ENCODE measurements at regions not wholly inside any gene's neighbourhood (a gene's known extent, or its start where the extent isn't known, plus 50 kb on each side); places are given as distances from the start of the nearest gene placed in this dataset.

DNA sequence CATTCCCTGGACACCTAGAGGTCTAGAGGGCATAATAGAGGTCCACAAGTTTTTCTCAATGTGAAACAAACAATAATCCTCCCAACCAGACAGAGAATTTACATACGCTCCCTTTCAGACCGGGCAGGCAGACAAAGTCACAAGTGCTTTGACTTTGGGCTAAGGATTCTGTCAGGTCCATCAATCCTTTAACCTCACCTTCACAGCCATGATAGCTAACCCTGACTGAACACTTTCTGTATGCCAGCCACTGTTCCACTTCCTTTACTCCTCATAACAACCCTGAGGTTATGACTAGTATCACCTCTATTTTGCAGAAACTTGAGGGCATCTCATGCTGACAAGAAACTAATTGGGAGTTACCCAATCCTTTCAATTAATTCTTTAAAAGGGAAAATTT is 118.8 kb upstream of the AFF2 start:
- Mint-ChIP-seq H3K4me3 (no peak overlapping the region), H3K27me3 (ENCODE audit: low read depth, poor library complexity) (no peaks in the 10 kb centered on the region), H3K36me3 (ENCODE audit: low read depth) (no peaks in the 10 kb centered on the region), H3K27ac (no peak overlapping the region), H3K9me3 (peaks cover 38% of the 10 kb centered on the region), H3K4me1 (peaks cover 16% of the 10 kb centered on the region)
- TF ChIP-seq, protein P1, sequence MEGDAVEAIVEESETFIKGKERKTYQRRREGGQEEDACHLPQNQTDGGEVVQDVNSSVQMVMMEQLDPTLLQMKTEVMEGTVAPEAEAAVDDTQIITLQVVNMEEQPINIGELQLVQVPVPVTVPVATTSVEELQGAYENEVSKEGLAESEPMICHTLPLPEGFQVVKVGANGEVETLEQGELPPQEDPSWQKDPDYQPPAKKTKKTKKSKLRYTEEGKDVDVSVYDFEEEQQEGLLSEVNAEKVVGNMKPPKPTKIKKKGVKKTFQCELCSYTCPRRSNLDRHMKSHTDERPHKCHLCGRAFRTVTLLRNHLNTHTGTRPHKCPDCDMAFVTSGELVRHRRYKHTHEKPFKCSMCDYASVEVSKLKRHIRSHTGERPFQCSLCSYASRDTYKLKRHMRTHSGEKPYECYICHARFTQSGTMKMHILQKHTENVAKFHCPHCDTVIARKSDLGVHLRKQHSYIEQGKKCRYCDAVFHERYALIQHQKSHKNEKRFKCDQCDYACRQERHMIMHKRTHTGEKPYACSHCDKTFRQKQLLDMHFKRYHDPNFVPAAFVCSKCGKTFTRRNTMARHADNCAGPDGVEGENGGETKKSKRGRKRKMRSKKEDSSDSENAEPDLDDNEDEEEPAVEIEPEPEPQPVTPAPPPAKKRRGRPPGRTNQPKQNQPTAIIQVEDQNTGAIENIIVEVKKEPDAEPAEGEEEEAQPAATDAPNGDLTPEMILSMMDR (IDR thresholded peaks at IDR 0.05), result no peak
- no peak for DNase-seq

DNA sequence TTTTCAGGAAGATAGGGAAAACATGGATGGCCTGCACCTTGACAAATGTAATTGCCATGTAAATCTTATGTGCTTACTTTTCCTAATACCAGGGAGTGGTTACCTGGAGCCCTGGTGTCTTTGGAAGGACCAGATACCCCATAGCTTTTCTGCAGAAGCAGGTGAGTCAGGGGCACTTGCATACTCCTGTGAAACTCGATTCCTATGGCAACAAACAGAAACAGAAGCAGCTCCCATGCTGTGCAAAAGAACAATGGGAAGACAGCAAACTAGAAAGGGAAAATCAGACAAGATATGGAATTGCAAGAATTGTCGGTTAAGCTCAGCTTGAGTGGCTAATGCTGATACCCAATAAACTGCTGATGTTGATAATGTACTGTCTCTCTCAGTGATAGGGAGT is 117.4 kb upstream of the AFF2 start:
- TF ChIP-seq, protein P1 (IDR thresholded peaks at IDR 0.05), result no peak
- Mint-ChIP-seq H3K4me1 (peaks cover 16% of the 10 kb centered on the region), H3K36me3 (ENCODE audit: low read depth) (no peaks in the 10 kb centered on the region)

DNA sequence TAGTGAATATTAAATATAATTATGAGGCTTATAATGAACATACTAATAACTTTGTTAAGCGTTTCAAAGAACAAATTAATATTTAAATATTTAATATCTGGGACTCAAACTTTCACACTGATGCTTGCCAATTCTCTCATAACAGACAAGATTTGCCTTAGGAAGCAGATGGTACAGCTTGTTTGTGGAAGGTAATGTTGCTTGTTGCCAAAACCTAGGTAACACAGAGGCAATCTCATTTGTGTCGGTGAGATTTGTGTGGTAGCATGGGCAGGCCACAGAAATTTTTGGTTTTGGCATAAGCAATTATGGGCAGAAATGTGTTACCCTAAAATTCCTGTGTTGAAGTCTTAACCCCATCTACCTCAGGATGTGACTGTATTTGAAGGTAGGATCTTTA is 114.9 kb upstream of the AFF2 start:
- peaks cover 3% of the 10 kb centered on the region for H3K27me3 Mint-ChIP-seq (ENCODE audit: low read depth, poor library complexity)
- H3K27ac Mint-ChIP-seq, result no peak overlapping the region

More for the DNA sequence above, 117.4 kb upstream of the AFF2 start:
- Mint-ChIP-seq H3K9me3 (peaks cover 45% of the 10 kb centered on the region), H3K4me3 (no peak overlapping the region), H3K27me3 (ENCODE audit: low read depth, poor library complexity) (peaks cover 3% of the 10 kb centered on the region), H3K27ac (no peak overlapping the region)
- DNase-seq, result no peak

DNA sequence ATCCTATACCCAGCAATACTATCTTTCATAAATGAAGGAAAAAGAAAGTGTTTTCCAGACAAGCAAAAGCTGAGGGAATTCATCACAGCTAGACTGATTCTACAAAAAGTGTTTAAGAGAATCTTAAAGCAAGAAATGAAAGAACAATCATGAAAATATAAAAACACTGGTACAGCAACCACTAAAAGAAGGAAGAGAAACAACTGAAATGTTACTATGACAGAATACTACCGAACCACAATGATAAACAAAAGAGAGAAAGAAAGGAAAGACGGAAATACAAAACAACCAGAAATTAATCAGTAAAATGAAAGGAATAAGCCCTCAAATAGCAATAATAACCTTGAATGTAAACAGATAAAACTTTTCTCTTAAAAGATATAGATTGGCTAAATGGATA is 110.8 kb upstream of the AFF2 start:
- H3K4me3 Mint-ChIP-seq, result no peak overlapping the region
- TF ChIP-seq, protein P1 (IDR thresholded peaks at IDR 0.05), result no peak
- no peak overlapping the region for H3K27ac Mint-ChIP-seq
- no peak for DNase-seq
- peaks cover 49% of the 10 kb centered on the region for H3K9me3 Mint-ChIP-seq
- peaks cover 3% of the 10 kb centered on the region for H3K27me3 Mint-ChIP-seq (ENCODE audit: low read depth, poor library complexity)
- no peaks in the 10 kb centered on the region for H3K36me3 Mint-ChIP-seq (ENCODE audit: low read depth)
- no peaks in the 10 kb centered on the region for H3K4me1 Mint-ChIP-seq

More for the DNA sequence above, 114.9 kb upstream of the AFF2 start:
- peaks cover 45% of the 10 kb centered on the region for H3K9me3 Mint-ChIP-seq
- peaks cover 16% of the 10 kb centered on the region for H3K4me1 Mint-ChIP-seq
- DNase-seq, result no peak
- H3K4me3 Mint-ChIP-seq, result no peak overlapping the region
- H3K36me3 Mint-ChIP-seq (ENCODE audit: low read depth), result no peaks in the 10 kb centered on the region
- TF ChIP-seq, protein P1 (IDR thresholded peaks at IDR 0.05), result no peak

DNA sequence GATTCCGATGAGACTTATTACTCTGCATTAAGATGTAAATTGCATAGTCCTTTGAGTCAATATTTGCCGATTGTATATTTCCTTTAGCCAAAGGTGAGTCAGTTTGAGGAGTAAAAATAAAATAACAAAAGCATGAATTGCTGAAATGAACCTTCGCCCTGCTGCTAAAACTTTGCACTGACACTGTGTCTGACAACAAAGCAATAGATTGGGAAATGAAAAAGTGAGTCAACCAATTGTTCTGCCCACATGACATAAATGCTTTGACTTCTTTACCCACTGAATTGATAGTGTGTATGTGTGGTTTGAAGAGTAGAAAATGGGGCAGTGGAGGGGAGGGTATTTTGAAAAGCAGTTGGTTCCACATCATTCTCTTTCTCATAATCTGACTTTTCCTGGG is 88.4 kb upstream of the AFF2 start:
- peaks cover 15% of the 10 kb centered on the region for H3K9me3 Mint-ChIP-seq
- H3K36me3 Mint-ChIP-seq (ENCODE audit: low read depth), result no peaks in the 10 kb centered on the region
- H3K4me1 Mint-ChIP-seq, result no peaks in the 10 kb centered on the region
- no peak for DNase-seq
- H3K27ac Mint-ChIP-seq, result no peak overlapping the region
- H3K27me3 Mint-ChIP-seq (ENCODE audit: low read depth, poor library complexity), result no peaks in the 10 kb centered on the region
- TF ChIP-seq, protein P1 (IDR thresholded peaks at IDR 0.05), result no peak
- no peak overlapping the region for H3K4me3 Mint-ChIP-seq

DNA sequence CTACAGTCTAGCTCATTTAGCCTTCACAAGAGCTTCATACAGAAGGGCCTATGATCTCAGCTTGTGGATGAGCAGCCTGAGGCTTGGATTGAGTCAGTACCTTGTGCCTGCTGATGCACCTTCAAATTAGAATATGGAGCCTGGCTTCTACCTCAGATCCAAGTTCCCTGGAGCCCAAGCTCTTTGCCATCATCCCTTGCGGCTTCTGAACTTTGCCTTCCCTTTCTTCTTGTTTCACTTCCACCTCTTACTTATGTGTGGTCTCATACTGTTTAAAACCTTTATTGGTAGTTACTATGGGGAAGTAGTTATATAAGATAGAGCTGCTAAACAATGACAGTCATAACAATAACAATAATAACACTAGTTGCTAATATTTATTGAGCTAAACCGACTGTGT is 84.3 kb upstream of the AFF2 start:
- H3K9me3 Mint-ChIP-seq, result peaks cover 17% of the 10 kb centered on the region
- no peaks in the 10 kb centered on the region for H3K36me3 Mint-ChIP-seq (ENCODE audit: low read depth)
- no peak overlapping the region for H3K4me3 Mint-ChIP-seq
- no peaks in the 10 kb centered on the region for H3K27me3 Mint-ChIP-seq (ENCODE audit: low read depth, poor library complexity)
- no peak overlapping the region for H3K27ac Mint-ChIP-seq
- TF ChIP-seq, protein P1 (IDR thresholded peaks at IDR 0.05), result no peak
- H3K4me1 Mint-ChIP-seq, result no peaks in the 10 kb centered on the region
- DNase-seq, result no peak
